ENCODE measurements at regions not wholly inside any gene's neighbourhood (a gene's known extent, or its start where the extent isn't known, plus 50 kb on each side); places are given as distances from the start of the nearest gene placed in this dataset.

DNA sequence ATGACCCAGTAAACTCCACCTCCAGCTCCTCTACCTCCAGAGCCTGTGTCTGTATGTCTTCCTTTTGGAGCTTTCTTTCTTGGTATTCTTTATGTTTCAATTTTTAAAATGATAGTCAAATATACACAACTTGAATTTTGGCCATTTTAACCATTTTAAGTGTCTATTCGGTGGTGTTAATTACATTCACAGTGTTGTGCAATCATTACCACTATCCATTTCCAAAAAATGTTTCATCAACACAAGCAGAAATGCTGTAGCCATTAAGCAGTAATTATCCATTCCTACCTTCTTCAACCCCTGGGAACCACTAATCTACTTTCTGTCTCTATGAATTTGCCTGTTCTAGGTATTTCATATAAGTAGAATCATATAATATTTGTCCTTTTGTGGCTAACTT lies 194.5 kb upstream of the TSC22D2 start:
- no peak for DNase-seq

- no peak for DNase-seq
Observed at GRCh38 chr3:150210461-150211110, 197.5 kb upstream of the TSC22D2 start.

GRCh38 chr3:150203273-150203672 lies 204.8 kb upstream of the TSC22D2 start:
- no peak for DNase-seq

DNA sequence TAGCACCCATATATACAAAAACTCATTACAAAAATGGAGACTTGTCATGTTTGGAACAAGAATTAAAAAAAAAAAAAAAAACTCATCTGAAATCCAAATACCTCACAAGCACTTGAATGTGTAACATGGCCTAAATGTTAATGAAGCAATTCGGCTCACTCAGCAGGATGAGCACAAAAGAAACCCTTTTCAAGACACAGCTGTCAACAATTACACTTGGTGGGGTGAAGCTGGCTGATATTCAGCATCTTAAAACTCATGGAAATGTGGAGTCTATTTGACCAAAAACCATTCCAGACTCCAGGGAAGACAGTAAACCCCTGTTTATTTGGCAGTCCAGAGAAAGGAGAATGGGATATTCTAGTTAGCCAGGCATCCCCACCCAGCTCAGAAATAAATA lies 205.4 kb upstream of the TSC22D2 start:
- no peak for DNase-seq

- DNase-seq: no peak
Observed at GRCh38 chr3:150194957-150195356, 213.1 kb upstream of the TSC22D2 start.

GRCh38 chr3:150194513-150194912 lies 213.6 kb upstream of the TSC22D2 start:
- DNase-seq: no peak

DNA sequence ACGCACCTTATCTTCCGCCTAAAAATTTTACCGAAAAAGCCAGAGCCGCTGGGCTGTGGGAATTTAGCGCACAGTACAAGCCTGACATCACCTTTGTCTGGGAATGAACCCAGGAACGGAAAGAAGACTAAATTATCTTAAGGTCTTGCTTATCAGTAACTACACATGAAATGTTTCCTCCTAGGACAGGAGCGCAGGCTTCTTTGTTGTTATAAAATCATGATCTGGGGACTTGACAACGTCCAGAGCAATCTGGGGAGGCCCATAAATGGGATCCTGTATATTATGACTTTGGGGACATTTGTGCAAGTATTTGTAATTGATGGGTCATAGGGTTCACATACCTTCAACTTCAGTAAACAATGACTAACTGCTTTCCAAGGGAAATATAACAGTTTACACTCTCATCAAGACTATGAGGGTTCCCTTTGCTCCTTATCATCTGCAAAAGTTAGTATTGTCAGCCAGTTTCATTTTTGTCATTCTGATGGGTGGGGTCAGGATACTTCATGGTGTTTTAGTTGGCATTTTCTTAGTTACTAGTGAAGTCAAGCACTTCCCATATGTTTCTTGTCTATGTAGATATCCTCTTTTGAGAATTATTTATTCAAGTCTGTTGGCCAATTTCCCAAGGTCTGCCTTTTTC lies 213.9 kb upstream of the PFN2 start:
- no peak for DNase-seq

- DNase-seq: peak; percentile 94
Observed at GRCh38 chr3:150183678-150184425, 213.2 kb upstream of the PFN2 start.

GRCh38 chr3:150180334-150180733 lies 209.6 kb upstream of the PFN2 start:
- DNase-seq: no peak

- no peak for DNase-seq
Observed at GRCh38 chr3:150179330-150179729, 208.6 kb upstream of the PFN2 start.

- no peak for DNase-seq
Observed at GRCh38 chr3:150177673-150178381, 207.1 kb upstream of the PFN2 start.

- no peak for DNase-seq
Observed at GRCh38 chr3:150174179-150174578, 203.5 kb upstream of the PFN2 start.

GRCh38 chr3:150172356-150172755 lies 201.7 kb upstream of the PFN2 start:
- no peak for DNase-seq

GRCh38 chr3:150170852-150171520 lies 200.3 kb upstream of the PFN2 start:
- no peak for DNase-seq

GRCh38 chr3:150169330-150169940 lies 198.7 kb upstream of the PFN2 start:
- DNase-seq: no peak

DNA sequence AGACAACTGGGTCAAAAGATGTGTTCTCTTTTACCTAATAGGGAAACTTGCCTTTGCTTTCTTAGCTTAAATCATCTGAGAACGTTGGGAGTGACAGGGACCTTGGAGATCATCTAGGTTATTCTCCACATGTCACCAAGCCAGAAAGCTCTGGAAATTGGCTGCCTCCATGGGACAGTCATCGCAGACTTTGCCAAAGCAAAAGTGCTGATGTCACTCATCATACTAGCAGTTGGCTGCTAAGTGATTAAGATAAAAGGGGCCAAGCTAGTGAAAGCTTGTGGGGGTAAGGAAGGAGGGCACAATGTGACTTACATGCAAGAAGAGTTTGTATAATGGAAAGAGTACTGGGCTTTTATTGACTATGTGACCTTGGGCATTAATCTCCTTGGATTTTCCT lies 198.0 kb upstream of the PFN2 start:
- no peak for DNase-seq

GRCh38 chr3:150165396-150166094 lies 194.8 kb upstream of the PFN2 start:
- DNase-seq: no peak

- no peak for DNase-seq
Observed at GRCh38 chr3:150161011-150161410, 190.3 kb upstream of the PFN2 start.

GRCh38 chr3:150158943-150159625 lies 188.4 kb upstream of the PFN2 start:
- no peak for DNase-seq

DNA sequence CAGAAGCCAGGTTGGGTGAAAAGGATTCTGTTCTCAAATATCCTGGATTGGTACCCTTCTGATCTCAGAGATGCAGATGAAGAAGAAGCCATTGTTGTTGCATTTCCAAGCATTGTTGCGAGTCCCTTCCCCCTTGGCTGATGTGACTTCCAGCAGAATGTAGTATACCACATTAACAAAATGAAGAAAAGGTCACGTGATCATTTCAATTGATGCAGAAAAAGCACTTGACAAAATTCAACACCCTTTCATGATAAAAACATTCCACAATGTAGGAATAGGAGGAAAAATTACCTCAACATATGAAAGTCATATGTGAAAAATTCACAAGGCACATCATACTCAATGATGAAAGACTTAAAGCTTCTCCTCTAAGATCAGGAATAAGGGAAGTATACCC lies 181.9 kb upstream of the PFN2 start:
- no peak for DNase-seq

GRCh38 chr3:150150633-150151032 lies 179.9 kb upstream of the PFN2 start:
- DNase-seq: no peak

Data from NCI-H526 treated with DMSO at 0.1 percent for 48 hours (cell line).